ENCODE measurements at regions not wholly inside any gene's neighbourhood (a gene's known extent, or its start where the extent isn't known, plus 50 kb on each side); places are given as distances from the start of the nearest gene placed in this dataset.

- TF ChIP-seq EZH2 (IDR thresholded peaks at IDR 0.05; ENCODE audit: borderline replicate concordance, low read length) (no peak), CTCF (conservative IDR thresholded peaks at IDR 0.05 in 1 of 2, IDR thresholded peaks at IDR 0.05 in 1 of 2; ENCODE audit: extremely low read depth in 1 of 2, insufficient read depth in 1 of 2, low read depth in 1 of 2, low read length in 2 of 2) (peak; percentile 85 to 89)
Measured at GRCh38 chr5:118611332-118611945, 376.9 kb downstream of the DTWD2 start.

Data from mammary epithelial cell (primary cell).